ENCODE measurements at regions not wholly inside any gene's neighbourhood (a gene's known extent, or its start where the extent isn't known, plus 50 kb on each side); places are given as distances from the start of the nearest gene placed in this dataset.
"Not testable (repeated sequence)": the region's sequence is repeated elsewhere in the genome, so short reads cannot be mapped to it uniquely, and the experiment has no call there.

GRCh38 chr1:230550945-230551344 is 91.3 kb upstream of the COG2 start:
- not testable (repeated sequence) for TF ChIP-seq CTCF, POLR2A (IDR thresholded peaks at IDR 0.05)
